HG02642 (cell line): ENCODE measurements at regions not wholly inside any gene's neighbourhood (a gene's known extent, or its start where the extent isn't known, plus 50 kb on each side); places are given as distances from the start of the nearest gene placed in this dataset.
"Not testable (repeated sequence)": the region's sequence is repeated elsewhere in the genome, so short reads cannot be mapped to it uniquely, and the experiment has no call there.

ENCODE experiments used
- ATAC-seq: cut with Tn5 transposase; IDR thresholded peaks from one replicate; pipeline ENCODE4 v1.9.1; 2021; ENCODE audit warnings: mild to moderate bottlenecking; ENCODE audit not compliant: unreplicated experiment, poor library complexity

DNA sequence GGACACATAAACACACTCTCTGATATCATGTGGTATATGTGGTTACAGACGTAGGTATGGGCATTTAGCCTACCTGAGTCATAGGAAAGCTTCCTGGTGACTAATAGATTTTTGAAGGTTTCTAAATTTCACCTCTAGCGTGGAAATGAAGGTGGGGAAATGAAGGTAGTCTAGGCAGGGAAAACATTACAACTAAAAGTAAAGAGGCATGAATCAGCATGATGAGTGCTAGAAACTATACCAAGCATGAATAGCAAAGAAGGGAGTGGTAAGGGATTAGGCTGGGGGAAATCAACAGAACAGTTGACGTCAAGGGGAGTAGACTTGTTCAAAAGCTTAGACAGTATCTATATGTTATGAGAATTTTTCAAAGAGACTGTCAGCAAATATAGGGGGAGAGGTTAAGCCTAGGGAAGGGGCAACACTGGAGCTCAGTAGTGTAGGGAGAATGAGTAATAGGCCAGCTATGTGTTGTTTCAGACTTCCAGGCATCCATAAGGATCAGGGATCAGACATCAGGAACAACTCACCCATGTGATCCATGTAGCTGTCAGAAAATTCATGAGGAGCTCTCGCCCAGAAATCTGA, 279.3 kb upstream of the DIPK2B start:
- ATAC-seq, result no peak

DNA sequence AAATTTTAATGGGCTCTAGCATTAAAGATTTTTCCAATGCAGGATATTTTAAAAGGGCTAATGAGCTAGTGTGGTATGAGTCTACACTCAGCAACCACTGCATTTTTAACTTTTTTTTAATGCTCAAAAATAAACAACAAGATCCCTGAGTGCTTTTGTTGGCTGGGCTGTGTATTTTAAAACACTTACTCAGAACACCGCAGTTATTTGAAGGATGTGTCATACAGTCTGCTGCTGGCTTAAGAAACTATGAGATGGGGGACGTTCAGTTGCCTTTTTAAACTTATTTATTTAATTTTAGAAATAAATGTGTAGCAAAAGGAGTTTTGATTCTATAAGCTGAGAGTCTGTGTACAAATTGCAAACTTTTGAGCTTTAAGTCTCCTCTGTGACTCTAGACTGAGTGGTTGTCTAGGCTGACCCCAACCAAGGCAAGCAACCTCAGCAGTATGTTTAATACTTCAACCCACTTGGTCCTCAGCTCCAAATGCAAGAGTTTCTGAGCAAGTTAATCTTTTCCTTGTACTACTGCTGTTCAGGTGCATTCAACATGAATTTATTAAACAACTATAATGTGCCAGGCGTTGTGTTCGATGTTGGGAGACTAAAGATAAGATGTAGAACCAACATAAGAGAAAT, 278.6 kb upstream of the DIPK2B start:
- ATAC-seq, result no peak

DNA sequence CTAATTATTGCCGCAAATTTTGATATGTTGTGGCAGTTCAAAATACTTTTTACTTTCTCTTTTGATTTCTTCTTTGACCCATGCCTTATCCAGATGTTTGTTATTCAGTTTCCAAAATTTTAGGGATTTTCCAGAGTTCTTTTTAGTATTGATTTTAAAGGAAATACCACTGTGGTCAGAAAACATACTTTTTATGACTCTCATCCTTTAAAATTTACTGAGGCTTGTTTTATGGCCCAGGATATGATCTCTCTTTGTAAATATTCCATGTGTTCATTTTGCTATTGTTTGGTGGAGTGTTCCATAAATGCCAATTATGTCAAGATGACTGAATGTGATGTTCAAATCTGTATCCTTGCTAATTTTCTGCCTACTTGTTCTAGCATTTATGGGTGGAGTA, 272.3 kb upstream of the DIPK2B start:
- no peak for ATAC-seq

DNA sequence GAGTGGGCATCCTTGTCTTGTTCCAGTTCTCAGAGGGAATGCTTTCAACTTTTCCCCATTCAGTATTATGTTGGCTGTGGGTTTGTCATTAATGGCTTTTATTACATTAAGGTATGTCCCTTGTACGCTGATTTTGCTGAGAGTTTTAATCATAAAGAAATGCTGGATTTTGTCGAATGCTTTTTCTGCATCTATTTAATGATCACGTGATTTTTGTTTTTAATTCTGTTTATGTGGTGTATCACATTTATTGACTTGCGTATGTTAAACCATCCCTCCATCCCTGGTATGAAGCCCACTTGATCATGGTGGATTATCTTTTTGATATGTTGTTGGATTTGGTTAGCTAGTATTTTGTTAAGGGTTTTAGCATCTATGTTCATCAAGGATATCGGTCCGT, 266.9 kb upstream of the DIPK2B start:
- ATAC-seq, result not testable (repeated sequence)

DNA sequence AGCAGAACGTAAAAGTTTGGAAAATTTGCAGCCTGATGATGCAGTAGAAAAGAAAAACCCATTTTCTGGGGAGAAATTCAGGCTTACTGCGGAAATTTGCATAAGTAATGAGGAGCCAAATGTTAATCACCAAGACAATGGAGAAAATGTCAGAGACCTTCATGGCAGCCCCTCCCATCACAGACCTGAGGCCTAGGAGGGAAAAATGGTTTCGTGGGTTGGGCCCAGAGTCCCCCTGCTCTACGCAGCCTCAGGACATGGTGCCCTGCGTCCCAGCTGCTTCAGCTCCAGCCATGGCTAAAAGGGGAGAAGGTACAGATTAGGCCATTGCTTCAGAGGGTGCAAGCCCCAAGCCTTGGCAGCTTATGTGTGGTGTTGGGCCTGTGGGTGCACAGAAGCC, 255.1 kb upstream of the DIPK2B start:
- not testable (repeated sequence) for ATAC-seq

DNA sequence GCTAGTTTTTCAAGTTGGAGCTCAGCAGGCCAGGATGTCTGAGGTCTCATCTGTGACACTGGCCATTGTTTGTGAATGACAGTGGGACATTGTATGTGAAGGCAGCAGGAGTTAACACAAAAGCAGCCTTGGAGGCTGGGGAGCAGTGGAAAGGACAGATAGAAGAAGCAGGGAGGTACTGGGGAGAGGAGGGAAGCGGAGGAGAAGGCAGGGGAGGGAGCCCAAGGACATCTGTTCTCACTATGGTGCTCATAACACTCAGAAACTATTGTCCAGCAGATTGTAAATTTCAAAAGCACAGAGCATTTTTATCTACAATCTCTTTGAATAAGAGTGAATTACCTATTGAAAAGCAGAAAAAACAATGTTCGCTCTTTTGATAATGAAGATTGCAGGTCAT, 253.6 kb upstream of the DIPK2B start:
- no peak for ATAC-seq

DNA sequence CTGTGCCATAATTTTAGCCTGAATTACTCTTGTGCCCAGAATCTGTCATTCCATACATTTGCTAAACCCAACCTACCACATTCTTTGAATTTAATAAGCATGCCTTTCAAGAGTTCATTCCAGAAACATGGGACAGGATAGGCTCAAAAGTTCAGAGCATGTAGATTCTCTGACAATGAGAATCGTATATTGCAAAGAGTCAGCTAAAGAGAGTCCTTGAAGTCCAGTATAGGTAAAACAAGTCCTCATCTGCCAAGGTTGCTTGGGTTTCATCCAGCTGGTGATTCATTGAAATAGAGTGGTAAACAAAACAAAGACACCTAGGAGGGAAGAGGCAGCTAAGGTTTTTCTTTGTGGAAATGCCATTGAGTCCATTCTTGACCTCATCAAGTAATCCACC, 249.3 kb upstream of the DIPK2B start:
- no peak for ATAC-seq

DNA sequence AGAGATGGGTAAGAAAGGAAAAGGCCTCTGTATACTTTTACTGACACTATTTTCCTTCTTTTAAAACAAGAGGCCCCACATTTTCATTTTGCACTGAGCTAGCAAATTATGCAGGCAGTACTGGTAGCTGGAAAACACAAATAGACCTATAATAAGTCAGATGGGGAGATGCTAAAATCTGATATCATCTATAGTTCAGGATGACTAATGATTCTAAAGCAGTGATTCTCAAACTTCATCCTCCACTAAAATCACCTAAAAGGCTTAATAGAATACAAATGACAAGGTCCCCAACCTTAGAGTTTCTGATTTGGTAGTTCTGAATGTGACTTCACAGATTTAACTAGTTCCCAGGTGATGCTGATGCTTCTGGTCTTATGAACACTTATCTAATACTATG, 247.3 kb upstream of the DIPK2B start:
- no peak for ATAC-seq

DNA sequence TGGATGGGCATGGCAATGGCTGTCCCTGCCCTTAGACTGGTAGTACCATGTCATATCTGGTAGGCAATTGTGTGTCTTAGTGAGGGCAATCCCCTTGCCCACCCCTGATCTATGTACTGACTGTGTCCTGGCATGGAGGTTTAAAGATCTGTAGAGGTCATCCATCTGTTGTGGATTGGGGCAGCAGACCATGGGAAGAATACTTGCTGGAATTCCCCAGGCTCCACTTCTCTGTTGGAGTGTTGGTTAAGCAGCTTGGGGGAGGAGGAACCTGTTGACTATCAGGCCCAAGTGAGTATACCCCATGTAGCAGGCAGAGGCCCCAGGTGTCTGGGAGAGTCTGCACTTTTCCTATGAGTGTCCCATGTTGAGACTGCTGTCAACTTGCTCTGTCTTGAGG, 246.7 kb upstream of the DIPK2B start:
- ATAC-seq, result no peak

DNA sequence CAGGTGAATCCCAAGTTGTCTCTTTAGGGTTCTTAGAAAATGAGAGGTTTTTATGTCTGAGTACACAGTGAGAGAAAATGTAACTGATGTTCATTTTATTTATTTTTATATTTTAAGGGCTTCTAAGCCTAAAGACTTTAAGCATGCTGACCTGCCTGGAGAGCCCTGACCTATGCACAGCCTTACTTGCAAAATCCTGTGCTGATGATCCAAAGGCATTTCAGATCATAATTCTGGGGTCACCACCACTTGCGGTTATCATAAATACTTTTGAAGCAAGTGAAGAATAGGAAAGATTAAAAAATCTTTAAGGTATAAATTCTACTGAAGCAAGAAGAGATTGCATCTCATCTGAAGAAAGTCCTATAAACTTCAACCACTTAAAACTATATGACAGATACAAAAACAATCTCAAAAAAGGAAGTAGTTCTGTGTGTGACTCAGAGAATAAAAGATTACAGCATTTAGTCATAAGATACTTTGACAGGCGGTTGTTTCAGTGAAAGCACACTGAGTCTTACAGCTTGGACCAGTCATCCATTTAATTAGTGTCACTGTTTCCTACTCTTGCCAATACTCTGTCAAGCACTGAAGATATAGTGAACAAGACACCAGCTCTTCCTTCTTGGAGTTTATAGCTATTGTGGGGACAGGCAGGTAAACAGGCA, 245.2 kb upstream of the DIPK2B start:
- ATAC-seq, result no peak

DNA sequence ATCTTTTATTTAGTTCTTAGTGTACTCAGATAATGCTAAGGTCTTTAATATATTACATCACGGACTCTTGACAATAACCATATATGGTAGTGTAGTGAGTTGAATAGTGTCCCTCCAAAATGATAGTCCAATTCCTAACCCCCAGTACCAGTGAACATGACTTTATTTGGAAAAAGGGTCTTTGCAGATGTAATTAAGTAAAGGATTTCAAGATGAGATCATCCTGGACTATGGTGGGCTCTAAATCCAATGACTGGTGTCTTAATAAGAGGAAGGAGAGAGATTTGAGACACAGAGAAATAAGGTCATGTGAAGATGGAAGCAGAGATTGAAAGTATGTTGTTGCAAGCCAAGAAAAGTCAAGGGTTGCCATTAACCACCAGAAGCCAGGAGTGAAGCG, 236.5 kb upstream of the DIPK2B start:
- no peak for ATAC-seq

DNA sequence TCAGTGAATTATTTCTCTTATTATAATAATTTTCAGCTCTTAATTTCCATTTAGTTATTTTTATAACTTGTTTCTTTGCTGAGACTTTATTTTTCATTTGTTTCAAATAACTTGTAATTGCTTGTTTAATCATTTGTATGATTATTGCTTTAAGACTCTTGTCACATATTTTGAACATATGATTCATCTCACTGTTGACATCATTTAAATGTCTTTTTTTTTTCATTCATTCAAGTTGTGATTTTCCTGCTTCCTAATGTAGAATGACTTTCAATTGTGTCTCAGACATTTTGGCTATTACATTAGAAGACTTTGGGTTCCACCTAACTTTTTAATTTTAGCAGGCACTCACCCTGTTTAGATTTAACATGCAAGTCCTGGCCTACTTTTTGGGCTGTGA, 234.8 kb upstream of the DIPK2B start:
- ATAC-seq, result no peak

DNA sequence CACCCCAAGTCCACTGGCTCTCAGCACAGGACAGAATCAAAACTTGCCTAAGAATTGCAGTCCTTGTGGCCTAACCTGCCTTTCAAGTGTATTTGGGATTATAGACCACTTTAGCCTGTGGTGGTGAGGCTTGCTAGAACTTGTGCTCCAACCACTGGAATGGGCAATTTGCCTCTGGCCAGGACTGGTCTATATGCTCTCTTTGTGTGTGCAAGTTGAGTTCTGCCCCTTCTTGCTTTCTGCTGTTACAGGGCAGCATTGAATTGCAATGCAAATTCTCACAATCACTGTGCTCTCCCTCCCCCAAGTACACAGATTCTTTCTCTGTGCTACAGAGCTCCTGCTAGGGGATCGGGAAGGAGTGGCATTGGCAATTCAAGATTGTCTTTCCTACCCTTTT, 233.6 kb upstream of the DIPK2B start:
- ATAC-seq, result no peak

DNA sequence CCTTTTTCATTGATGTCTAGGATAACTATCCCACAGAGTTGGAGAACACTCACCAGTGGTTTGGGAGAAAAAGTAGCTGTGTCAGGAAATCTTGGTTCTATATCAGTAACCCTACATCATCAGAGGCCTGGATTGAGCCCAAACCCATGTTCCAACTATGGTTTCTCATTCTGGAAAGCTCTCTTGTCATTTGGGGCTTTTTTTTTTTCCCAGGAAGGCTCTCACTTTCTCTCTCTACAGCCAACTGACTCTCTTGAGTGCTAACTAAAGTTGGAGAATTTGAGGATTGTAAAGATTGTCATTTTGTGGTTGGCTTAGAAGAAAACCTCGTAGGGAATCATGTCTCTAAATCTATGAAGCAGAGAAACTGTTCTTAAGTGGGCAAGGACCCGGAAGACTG, 228.2 kb upstream of the DIPK2B start:
- ATAC-seq, result no peak

DNA sequence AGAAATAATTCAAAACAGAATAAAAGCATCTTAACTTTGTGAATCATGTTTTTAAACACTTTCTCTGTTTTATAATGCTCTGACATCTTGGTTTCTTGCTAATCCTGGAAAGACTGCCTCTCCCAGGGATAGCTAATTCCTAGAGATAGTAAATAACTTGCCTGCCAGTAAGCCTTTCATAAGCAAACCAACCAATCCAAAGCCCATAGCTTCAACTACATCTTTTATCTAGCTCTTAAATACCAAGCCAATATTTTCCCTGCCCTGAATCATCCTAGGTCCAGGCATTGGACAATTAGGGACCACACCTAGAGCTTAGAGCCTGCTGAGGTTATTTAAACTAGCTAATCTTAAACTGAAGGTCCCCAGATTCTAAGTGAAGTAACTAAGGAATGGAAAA, 223.7 kb upstream of the DIPK2B start:
- no peak for ATAC-seq

DNA sequence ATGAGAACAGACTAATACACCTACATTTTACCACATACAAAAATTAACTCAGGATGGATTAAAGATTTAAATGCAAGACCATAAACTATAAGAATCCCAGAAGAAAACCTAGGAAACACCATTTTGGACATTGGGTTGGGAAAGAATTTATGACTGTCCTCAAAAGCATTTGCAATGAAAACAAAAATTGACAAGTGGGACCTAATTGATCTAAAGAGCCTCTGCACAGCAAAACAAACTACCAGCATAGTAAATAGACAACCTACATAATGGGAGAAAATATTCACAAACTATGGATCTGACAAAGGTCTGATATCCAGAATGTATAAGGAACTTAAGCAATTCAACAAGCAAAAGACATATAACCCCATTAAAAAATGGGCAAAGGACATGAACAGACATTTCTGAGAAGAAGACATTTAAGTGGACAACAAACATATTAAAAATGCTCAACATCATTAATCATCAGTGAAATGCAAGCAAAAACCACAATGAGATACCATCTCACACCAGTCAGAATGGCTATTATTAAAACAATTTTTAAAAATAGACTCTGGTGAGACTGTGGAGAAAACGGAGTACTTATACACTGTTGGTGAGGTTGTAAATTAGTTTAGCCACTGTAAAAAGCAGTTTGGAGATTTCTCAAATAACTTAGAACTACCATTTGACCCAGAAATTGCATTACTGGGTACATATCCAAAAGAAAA, 221.7 kb upstream of the DIPK2B start:
- no peak for ATAC-seq

DNA sequence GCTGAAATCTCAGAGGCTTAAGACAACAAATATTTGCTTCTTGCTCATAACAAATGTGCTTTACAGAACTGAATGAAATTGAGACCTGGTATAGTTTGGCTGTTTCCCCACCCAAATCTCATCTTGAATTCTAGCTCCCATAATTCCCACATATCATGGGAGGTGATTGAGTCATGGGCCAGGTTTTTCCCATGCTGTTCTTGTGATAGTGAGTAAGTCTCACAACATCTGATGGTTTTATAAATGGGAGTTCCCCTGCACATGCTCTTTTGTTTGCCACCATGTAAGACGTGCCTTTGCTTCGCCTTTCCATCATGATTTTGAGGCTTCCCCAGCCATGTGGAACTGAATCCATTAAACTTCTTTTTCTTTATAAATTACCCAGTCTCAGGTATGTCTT, 221.1 kb upstream of the DIPK2B start:
- no peak for ATAC-seq

DNA sequence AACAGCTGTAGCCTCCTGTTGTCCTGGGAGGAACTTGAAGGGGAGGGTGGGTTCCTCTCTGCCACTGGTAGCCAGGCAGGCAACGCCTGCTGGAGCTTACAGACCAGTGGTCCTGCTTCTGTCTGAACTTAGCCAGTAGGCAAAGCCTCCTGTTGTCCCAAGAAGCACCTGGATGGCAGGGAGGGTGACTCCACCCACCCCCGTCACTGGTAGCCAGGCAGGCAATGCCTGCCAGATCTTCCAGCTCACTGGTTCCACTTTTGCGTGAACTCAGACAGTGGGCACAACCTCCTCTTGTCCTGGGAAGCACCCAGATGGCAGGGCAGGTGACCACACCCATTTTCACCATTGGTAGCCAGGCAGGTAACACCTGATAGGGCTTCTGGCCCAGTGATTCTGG, 203.5 kb upstream of the DIPK2B start:
- no peak for ATAC-seq

DNA sequence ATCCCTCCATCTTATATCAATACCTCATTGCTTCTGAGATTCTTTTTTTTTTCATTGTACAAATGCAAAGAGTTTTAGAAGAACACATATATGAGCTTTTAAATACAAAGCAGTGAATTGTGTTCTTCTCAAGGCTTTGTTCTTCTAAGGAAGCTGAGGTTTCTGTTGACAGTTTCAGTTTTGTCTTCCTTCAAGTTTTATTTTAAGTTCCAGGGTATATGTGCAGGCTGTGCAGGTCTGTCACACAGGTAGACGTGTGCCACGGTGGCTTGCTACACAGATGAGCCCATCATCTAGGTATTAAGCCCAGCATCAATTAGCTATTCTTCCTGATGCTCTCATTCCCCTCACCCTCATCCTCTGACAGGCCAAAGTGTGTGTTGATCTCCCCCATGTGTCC, 201.2 kb upstream of the DIPK2B start:
- no peak for ATAC-seq

DNA sequence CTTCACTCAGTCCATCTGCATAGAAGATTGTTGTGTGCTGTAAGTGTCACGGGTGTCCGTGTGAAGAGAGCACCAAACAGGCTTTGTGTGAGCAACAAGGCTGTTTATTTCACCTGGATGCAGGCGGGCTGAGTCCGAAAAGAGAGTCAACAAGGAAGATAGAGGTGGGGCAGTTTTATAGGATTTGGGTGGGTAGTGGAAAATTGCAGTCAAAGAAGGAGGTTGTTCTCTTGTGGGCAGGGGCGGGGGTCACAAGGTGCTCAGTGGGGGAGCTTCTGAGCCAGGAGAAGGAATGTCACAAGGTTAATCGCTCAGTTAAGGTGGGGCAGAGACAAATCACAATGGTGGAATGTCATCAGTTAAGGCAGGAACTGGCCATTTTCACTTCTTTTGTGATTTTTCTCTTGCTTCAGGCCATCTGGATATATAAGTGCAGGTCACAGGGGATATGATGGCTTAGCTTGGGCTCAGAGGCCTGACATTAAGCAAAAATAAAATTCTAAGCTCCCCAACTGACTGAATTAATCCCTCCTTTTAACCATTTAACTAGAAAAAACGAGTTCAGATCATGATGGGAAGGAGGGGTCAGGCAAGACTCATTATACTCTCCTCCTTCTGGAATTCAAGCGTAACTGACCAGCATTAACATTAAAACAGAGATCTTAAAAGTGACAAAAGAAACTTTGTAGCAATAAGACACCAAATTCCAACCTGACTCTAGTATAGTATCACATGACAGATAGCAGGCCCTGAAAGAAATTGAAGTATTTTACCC, 200.5 kb upstream of the DIPK2B start:
- not testable (repeated sequence) for ATAC-seq
